Skeletal muscle satellite cell (primary cell): ENCODE measurements at regions not wholly inside any gene's neighbourhood (a gene's known extent, or its start where the extent isn't known, plus 50 kb on each side); places are given as distances from the start of the nearest gene placed in this dataset.
"Not testable (repeated sequence)": the region's sequence is repeated elsewhere in the genome, so short reads cannot be mapped to it uniquely, and the experiment has no call there.

Experiments used
- H3K27me3 ChIP-seq: 2 replicates; pipeline ENCODE4 v1.7.0; 2013; ENCODE audit warnings: low read length; ENCODE audit not compliant: control insufficient read depth, insufficient read depth
- H3K36me3 ChIP-seq: 2 replicates; pipeline ENCODE4 v1.7.0; 2013; ENCODE audit warnings: mild to moderate bottlenecking, control low read depth, low read length; ENCODE audit not compliant: insufficient read depth
- H3K4me1 ChIP-seq: 2 replicates; pipeline ENCODE4 v1.7.0; 2013; ENCODE audit warnings: low read length; ENCODE audit not compliant: control insufficient read depth, insufficient read depth
- H3K4me2 ChIP-seq: 2 replicates; pipeline ENCODE4 v1.7.0; 2013; ENCODE audit warnings: mild to moderate bottlenecking, low read length
- H3K4me3 ChIP-seq: 2 replicates; pipeline ENCODE4 v1.7.0; 2013; ENCODE audit warnings: low read length
- H3K9ac ChIP-seq: 2 replicates; pipeline ENCODE4 v1.7.0; 2013; ENCODE audit warnings: mild to moderate bottlenecking, low read depth, low read length, moderate library complexity
- H3K9me3 ChIP-seq: replicated peaks from 2 replicates; pipeline ENCODE4 v1.7.0; 2013; ENCODE audit warnings: mild to moderate bottlenecking, control low read depth, low read length

GRCh38 chr2:160570376-160570775 lies 76.8 kb upstream of the RBMS1 start:
- Histone ChIP-seq H3K4me3 (no peak overlapping the region), H3K4me2 (no peak overlapping the region), H3K36me3 (no peaks in the 10 kb centered on the region), H3K9me3 (no peaks in the 10 kb centered on the region), H3K9ac (no peak overlapping the region), H3K27me3 (no peaks in the 10 kb centered on the region), H3K4me1 (peaks cover 12% of the 10 kb centered on the region)

DNA sequence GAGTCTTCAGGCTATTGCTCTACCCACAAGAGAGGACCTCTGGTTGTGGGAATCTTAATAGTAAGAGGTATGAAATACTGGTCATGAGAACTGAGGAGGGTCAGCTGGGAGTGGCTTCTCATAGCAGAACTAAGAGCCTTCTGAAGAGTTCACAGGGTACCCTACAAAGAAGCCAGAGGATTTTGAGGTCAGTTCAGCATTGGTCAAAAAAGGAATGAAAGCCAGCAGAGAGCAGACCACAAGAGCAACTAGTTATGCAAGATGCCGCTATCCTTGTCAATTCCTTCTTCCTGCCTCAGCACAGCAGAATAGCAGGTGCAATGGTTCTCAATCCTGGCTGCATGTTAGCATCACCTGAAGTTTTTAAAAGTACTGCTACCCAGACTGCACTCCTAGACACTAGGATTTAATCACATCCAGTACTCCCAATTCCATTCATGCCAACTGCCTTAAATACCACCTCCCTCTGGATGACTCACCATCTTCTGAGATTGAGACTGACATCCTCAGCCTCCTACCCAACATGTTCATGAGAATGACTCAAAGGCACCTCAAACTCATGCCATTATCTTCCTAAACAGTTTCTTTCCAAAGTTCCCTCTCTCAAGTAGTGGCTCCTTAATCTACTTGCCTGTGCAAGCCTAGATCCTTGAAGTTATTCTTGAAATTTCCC lies 81.0 kb upstream of the RBMS1 start:
- Histone ChIP-seq H3K9ac (no peak overlapping the region), H3K9me3 (no peaks in the 10 kb centered on the region), H3K4me3 (no peak overlapping the region), H3K4me1 (peaks cover 21% of the 10 kb centered on the region), H3K4me2 (no peak overlapping the region), H3K36me3 (no peaks in the 10 kb centered on the region), H3K27me3 (no peaks in the 10 kb centered on the region)

DNA sequence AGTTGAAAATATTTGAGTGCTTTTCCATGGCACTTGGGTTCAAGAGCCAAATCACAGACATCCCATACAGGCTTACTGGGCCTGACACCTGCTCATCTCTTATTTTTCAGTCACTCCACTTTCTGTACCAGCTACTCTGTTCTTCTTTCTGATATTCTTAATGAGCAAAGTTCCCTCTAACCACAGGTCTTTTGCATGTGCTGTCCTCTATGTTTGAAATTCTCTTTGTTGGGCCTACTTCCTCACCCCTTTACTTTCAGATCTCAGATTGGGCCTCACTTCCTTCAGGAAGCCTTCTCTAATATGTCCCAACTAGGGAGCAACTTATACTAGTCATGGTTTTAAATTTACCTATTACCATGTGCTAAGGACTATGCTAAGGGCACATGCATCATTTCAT lies 81.8 kb upstream of the RBMS1 start:
- H3K9me3 ChIP-seq, result no peaks in the 10 kb centered on the region
- peaks cover 21% of the 10 kb centered on the region for H3K4me1 ChIP-seq
- no peaks in the 10 kb centered on the region for H3K36me3 ChIP-seq
- H3K27me3 ChIP-seq, result no peaks in the 10 kb centered on the region
- H3K9ac ChIP-seq, result no peak overlapping the region
- H3K4me2 ChIP-seq, result no peak overlapping the region
- no peak overlapping the region for H3K4me3 ChIP-seq

DNA sequence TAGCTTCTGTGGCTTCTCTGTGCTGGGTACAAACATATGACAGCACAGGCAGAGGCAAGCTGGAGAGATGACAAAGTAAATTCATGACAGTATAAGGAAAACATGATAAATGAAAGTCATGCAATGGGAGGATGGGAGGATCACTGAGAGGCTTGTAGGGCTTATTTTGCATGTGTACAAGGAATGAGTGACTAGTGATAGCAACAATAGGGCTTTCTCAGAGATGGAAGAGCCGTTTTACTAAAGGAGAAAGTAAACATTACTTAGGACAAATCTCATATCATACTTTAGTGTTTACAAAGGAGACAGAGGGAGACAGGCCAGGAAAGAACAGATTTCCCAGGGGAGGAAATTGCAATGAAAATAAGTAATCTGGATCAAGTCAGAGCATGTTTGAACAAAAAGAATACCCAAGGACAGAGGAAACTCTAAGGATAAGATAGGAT lies 82.5 kb upstream of the RBMS1 start:
- Histone ChIP-seq H3K4me1 (peaks cover 21% of the 10 kb centered on the region), H3K36me3 (no peaks in the 10 kb centered on the region), H3K9me3 (no peaks in the 10 kb centered on the region), H3K4me2 (no peak overlapping the region), H3K27me3 (no peaks in the 10 kb centered on the region), H3K9ac (no peak overlapping the region), H3K4me3 (no peak overlapping the region)

DNA sequence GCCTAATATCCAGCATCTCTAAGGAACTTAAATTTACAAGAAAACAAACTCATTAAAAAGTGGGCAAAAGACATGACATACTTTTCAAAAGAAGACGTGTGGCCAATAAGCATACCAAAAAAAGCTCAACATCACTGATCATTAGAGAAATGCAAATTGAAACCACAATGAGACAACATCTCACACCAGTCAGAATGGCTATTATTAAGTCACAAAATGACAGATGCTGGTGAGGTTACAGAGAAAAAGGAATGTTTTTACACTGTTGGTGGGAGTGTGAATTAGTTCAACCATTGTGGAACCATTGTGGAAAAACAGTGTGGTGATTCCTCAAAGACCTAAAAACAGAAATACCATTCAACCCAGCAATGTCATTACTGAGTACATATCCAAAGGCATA lies 83.5 kb upstream of the RBMS1 start:
- H3K36me3 ChIP-seq, H3K4me2 ChIP-seq, H3K9me3 ChIP-seq, H3K27me3 ChIP-seq, H3K9ac ChIP-seq, H3K4me3 ChIP-seq: not testable (repeated sequence)
- peaks cover 23% of the 10 kb centered on the region for H3K4me1 ChIP-seq

- peaks cover 27% of the 10 kb centered on the region for H3K4me1 ChIP-seq
- H3K27me3 ChIP-seq, result no peaks in the 10 kb centered on the region
These were observed 87.4 kb upstream of the RBMS1 start for GRCh38 chr2:160581035-160581434.

DNA sequence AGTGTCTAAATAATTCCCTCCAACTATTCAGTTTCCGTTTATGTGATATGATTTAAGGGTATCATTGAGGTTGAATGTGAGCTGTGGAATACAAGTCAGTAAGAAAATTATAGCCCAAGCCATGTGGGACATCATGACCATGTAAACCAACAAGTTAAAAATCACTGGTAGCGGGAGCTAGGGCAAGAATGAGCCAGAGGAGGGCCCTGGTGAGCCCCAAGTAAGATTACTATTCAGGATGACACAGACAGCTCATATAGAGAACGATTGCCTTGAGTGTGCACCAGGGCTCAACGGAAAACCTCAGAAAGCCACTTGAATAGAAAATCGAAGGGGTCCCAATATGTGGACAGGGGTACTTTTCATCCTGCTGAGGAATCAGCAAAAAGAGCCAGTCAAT lies 87.8 kb upstream of the RBMS1 start:
- no peak overlapping the region for H3K9ac ChIP-seq
- peaks cover 23% of the 10 kb centered on the region for H3K4me1 ChIP-seq
- no peak overlapping the region for H3K4me3 ChIP-seq
- H3K27me3 ChIP-seq, result no peaks in the 10 kb centered on the region
- no peaks in the 10 kb centered on the region for H3K9me3 ChIP-seq
- no peak overlapping the region for H3K4me2 ChIP-seq
- no peaks in the 10 kb centered on the region for H3K36me3 ChIP-seq

More at GRCh38 chr2:160581035-160581434, 87.4 kb upstream of the RBMS1 start:
- Histone ChIP-seq H3K4me3 (no peak overlapping the region), H3K9me3 (no peaks in the 10 kb centered on the region), H3K4me2 (no peak overlapping the region), H3K9ac (no peak overlapping the region), H3K36me3 (no peaks in the 10 kb centered on the region)

- Histone ChIP-seq H3K4me1 (peaks cover 22% of the 10 kb centered on the region), H3K4me3 (no peak overlapping the region), H3K9ac (no peak overlapping the region), H3K36me3 (no peaks in the 10 kb centered on the region), H3K9me3 (no peaks in the 10 kb centered on the region), H3K4me2 (no peak overlapping the region), H3K27me3 (no peaks in the 10 kb centered on the region)
These were observed 88.5 kb upstream of the RBMS1 start for GRCh38 chr2:160582081-160582480.

- Histone ChIP-seq H3K9me3 (no peaks in the 10 kb centered on the region), H3K4me1 (peaks cover 22% of the 10 kb centered on the region), H3K36me3 (no peaks in the 10 kb centered on the region), H3K9ac (peak overlapping the region; percentile 45), H3K27me3 (no peaks in the 10 kb centered on the region), H3K4me2 (peak overlapping the region; percentile 57), H3K4me3 (no peak overlapping the region)
These were observed 89.0 kb upstream of the RBMS1 start for GRCh38 chr2:160582490-160583145.

- no peaks in the 10 kb centered on the region for H3K9me3 ChIP-seq
- peak overlapping the region; percentile 12 for H3K4me3 ChIP-seq
- H3K4me1 ChIP-seq, result peaks cover 22% of the 10 kb centered on the region
- H3K9ac ChIP-seq, result peak overlapping the region; percentile 45
- H3K36me3 ChIP-seq, result no peaks in the 10 kb centered on the region
- no peaks in the 10 kb centered on the region for H3K27me3 ChIP-seq
- H3K4me2 ChIP-seq, result peak overlapping the region; percentile 57
These were observed 89.5 kb upstream of the RBMS1 start for GRCh38 chr2:160583146-160583535.

- no peak overlapping the region for H3K4me2 ChIP-seq
- peaks cover 22% of the 10 kb centered on the region for H3K4me1 ChIP-seq
- H3K4me3 ChIP-seq, result no peak overlapping the region
- H3K9ac ChIP-seq, result no peak overlapping the region
- H3K9me3 ChIP-seq, result no peaks in the 10 kb centered on the region
- no peaks in the 10 kb centered on the region for H3K36me3 ChIP-seq
- H3K27me3 ChIP-seq, result no peaks in the 10 kb centered on the region
These were observed 90.4 kb upstream of the RBMS1 start for GRCh38 chr2:160583813-160584537.
